ENCODE measurements at regions not wholly inside any gene's neighbourhood (a gene's known extent, or its start where the extent isn't known, plus 50 kb on each side); places are given as distances from the start of the nearest gene placed in this dataset.
"Not testable (repeated sequence)": the region's sequence is repeated elsewhere in the genome, so short reads cannot be mapped to it uniquely, and the experiment has no call there.

DNA sequence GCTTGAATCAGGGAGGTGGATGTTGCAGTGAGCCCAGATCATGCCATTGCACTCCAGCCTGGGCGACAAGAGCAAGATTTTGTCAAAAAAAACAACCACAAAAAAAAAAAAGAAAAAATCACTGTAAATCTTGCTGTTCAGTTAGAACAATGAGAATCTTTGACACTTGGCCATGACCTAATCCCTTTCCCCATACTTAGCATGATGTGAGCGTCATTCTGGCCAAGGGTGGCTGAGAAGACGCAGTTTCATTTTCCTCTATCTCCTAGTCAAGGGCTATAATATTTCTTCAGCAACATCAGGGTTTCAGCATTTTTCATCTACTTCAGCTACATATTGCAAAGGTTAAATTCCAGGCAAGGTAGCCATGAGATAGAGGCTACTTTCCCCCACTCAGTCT is 599.4 kb upstream of the MDGA2 start:
- Histone ChIP-seq H3K27me3 (ENCODE audit: control insufficient read depth, insufficient read depth, low read length) (no peaks in the 10 kb centered on the region), H3K36me3 (ENCODE audit: control insufficient read depth, insufficient read depth, low read length) (no peaks in the 10 kb centered on the region), H3K4me3 (ENCODE audit: low read depth, low read length) (no peak overlapping the region)
- FAIRE-seq: no peak
- DNase-seq (ENCODE audit: low read depth): no peak
- no peak for TF ChIP-seq CTCF (IDR thresholded peaks at IDR 0.05; ENCODE audit: insufficient read depth, low read length, severe bottlenecking)

- not testable (repeated sequence) for FAIRE-seq; H3K4me3 ChIP-seq (ENCODE audit: low read depth, low read length); DNase-seq (ENCODE audit: low read depth); H3K36me3 ChIP-seq (ENCODE audit: control insufficient read depth, insufficient read depth, low read length); H3K27me3 ChIP-seq (ENCODE audit: control insufficient read depth, insufficient read depth, low read length)
These were observed 592.5 kb upstream of the MDGA2 start for GRCh38 chr14:48267926-48268325.

DNA sequence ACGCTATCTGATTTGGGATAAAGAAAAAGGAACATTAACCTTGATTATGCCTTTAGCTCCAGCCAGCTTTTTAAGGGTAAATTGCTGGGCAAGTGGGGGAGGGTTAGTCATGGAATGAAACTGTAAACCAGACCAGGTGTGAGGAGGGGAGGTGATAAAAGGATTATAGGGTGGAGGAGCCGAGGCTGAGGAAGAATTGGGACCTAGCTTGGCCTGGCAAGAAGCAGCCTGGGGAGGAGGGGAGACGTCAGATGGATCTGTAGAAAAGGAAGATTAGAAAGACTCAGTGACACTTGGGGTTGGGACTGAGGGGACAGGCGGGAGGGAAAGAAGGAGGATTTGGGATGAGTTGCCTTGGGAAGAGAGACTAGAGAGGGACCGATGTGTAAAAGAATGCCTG is 590.8 kb upstream of the MDGA2 start:
- not testable (repeated sequence) for H3K4me3 ChIP-seq (ENCODE audit: low read depth, low read length); H3K27me3 ChIP-seq (ENCODE audit: control insufficient read depth, insufficient read depth, low read length); H3K36me3 ChIP-seq (ENCODE audit: control insufficient read depth, insufficient read depth, low read length); DNase-seq (ENCODE audit: low read depth); FAIRE-seq

- no peak overlapping the region for H3K4me3 ChIP-seq (ENCODE audit: low read depth, low read length)
- no peaks in the 10 kb centered on the region for H3K27me3 ChIP-seq (ENCODE audit: control insufficient read depth, insufficient read depth, low read length)
- no peaks in the 10 kb centered on the region for H3K36me3 ChIP-seq (ENCODE audit: control insufficient read depth, insufficient read depth, low read length)
- FAIRE-seq: no peak
- no peak for TF ChIP-seq CTCF (IDR thresholded peaks at IDR 0.05; ENCODE audit: insufficient read depth, low read length, severe bottlenecking)
- DNase-seq (ENCODE audit: low read depth): no peak
These were observed 586.0 kb upstream of the MDGA2 start for GRCh38 chr14:48261436-48261835.

DNA sequence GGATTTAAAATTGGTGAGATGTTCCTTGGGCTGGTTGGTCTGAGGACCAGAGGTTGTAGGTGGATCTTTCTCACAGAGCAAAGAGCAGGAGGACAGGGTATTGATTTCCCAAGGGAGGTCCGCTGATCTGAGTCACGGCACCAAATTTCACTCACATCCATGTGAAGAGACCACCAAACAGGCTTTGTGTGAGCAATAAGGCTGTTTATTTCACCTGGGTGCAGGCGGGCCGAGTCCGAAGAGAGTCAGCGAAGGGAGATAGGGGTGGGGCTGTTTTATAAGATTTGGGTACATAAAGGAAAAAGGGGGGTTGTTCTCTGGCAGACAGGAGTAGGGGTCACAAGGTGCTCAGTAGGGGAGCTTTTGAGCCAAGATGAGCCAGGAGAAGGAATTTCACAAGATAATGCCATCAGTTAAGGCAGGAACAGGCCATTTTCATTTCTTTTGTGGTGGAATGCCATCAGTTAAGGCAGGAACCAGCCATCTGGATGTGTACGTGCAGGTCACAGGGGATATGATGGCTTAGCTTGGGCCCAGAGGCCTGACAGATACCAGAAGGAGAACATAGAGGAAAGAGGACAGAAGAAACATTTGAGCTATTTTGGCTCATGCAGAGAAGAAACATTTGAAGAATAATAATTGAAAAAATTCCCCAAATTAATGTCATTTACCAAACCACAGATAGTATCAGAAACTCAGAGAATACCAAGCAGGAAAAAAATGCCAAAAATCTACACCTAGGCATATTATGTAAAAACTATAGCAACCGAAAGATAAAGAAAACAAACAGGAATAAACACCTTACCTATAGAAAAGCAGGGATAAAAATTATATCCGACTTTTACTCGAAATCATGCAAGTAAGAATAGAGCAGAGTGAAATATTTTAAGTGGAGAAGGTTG is 585.2 kb upstream of the MDGA2 start:
- H3K36me3 ChIP-seq (ENCODE audit: control insufficient read depth, insufficient read depth, low read length); H3K4me3 ChIP-seq (ENCODE audit: low read depth, low read length); H3K27me3 ChIP-seq (ENCODE audit: control insufficient read depth, insufficient read depth, low read length); DNase-seq (ENCODE audit: low read depth); FAIRE-seq: not testable (repeated sequence)

GRCh38 chr14:48259876-48260275 is 584.5 kb upstream of the MDGA2 start:
- DNase-seq (ENCODE audit: low read depth); H3K36me3 ChIP-seq (ENCODE audit: control insufficient read depth, insufficient read depth, low read length); H3K27me3 ChIP-seq (ENCODE audit: control insufficient read depth, insufficient read depth, low read length); FAIRE-seq; H3K4me3 ChIP-seq (ENCODE audit: low read depth, low read length): not testable (repeated sequence)

DNA sequence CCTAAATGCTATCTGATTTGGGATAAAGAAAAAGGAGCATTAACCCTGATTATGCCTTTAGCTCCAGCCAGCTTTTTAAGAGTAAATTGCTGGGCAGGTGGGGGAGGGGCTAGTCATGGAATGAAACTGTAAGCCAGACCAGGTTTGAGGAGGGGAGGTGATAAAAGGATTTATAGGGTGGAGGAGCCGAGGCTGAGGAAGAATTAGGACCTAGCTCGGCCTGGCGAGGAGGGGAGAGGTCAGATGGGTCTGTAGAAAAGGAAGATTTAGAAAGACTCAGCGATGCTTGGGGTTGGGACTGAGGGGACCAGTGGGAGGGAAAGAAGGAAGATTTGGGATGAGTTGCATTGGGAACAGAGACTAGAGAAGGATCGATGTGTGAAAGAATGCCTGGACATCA is 583.8 kb upstream of the MDGA2 start:
- H3K27me3 ChIP-seq (ENCODE audit: control insufficient read depth, insufficient read depth, low read length); FAIRE-seq; H3K4me3 ChIP-seq (ENCODE audit: low read depth, low read length); H3K36me3 ChIP-seq (ENCODE audit: control insufficient read depth, insufficient read depth, low read length); DNase-seq (ENCODE audit: low read depth): not testable (repeated sequence)

GRCh38 chr14:48258703-48259102 is 583.3 kb upstream of the MDGA2 start:
- H3K27me3 ChIP-seq (ENCODE audit: control insufficient read depth, insufficient read depth, low read length); H3K36me3 ChIP-seq (ENCODE audit: control insufficient read depth, insufficient read depth, low read length); FAIRE-seq; H3K4me3 ChIP-seq (ENCODE audit: low read depth, low read length); DNase-seq (ENCODE audit: low read depth): not testable (repeated sequence)

DNA sequence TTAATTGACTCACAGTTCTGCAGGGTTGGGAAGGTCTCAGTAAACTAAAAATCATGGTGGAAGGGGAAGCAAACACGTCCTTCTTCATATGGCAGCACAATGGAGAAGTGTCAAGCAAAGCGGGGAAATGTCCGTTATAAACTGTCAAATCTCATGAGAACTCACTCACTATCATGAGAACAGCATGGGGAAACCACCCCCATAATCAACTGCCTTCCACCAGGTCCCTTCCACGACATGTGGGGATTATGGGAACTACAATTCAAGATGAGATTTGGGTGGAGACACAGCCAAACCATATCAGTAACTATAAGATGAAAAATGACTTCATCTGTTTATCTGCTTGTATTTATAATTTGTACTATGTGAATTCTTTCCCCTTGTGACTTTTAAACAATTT is 577.6 kb upstream of the MDGA2 start:
- FAIRE-seq: no peak
- H3K4me3 ChIP-seq (ENCODE audit: low read depth, low read length): no peak overlapping the region
- no peaks in the 10 kb centered on the region for H3K36me3 ChIP-seq (ENCODE audit: control insufficient read depth, insufficient read depth, low read length)
- DNase-seq (ENCODE audit: low read depth): no peak
- H3K27me3 ChIP-seq (ENCODE audit: control insufficient read depth, insufficient read depth, low read length): no peaks in the 10 kb centered on the region
- no peak for TF ChIP-seq CTCF (IDR thresholded peaks at IDR 0.05; ENCODE audit: insufficient read depth, low read length, severe bottlenecking)
